Glutamatergic neuron (in vitro differentiated cells): ENCODE measurements at regions not wholly inside any gene's neighbourhood (a gene's known extent, or its start where the extent isn't known, plus 50 kb on each side); places are given as distances from the start of the nearest gene placed in this dataset.

ENCODE experiments used
- DNase-seq: peaks from one replicate; pipeline ENCODE4 v3.0.0; 2022
- H3K27ac Mint-ChIP-seq: one replicate; pipeline ENCODE4 v1.8.0; 2020; ENCODE audit warnings: mild to moderate bottlenecking, mixed read lengths, inconsistent platforms; ENCODE audit not compliant: unreplicated experiment
- H3K27me3 Mint-ChIP-seq: one replicate; pipeline ENCODE4 v1.8.0; 2020; ENCODE audit warnings: mild to moderate bottlenecking, moderate library complexity, mixed read lengths, inconsistent platforms; ENCODE audit not compliant: unreplicated experiment
- H3K36me3 Mint-ChIP-seq: one replicate; pipeline ENCODE4 v1.8.0; 2020; ENCODE audit warnings: mild to moderate bottlenecking, mixed read lengths, inconsistent platforms; ENCODE audit not compliant: unreplicated experiment
- H3K4me1 Mint-ChIP-seq: one replicate; pipeline ENCODE4 v1.8.0; 2020; ENCODE audit warnings: mild to moderate bottlenecking, low read depth, mixed read lengths, inconsistent platforms; ENCODE audit not compliant: unreplicated experiment
- H3K4me3 Mint-ChIP-seq: one replicate; pipeline ENCODE4 v1.8.0; 2020; ENCODE audit warnings: mild to moderate bottlenecking, mixed read lengths, inconsistent platforms; ENCODE audit not compliant: unreplicated experiment
- H3K9me3 Mint-ChIP-seq: one replicate; pipeline ENCODE4 v1.8.0; 2020; ENCODE audit warnings: mild to moderate bottlenecking, moderate library complexity, mixed read lengths, inconsistent platforms; ENCODE audit not compliant: unreplicated experiment
- CTCF ChIP-seq: fragments of 200-600 bp; sonication (generic); IDR thresholded peaks from one replicate; pipeline ENCODE4 v1.5.0; 2021; ENCODE audit not compliant: partially characterized antibody, unreplicated experiment

GRCh38 chr16:74052016-74052415 lies 244.6 kb upstream of the PSMD7 start:
- H3K27ac Mint-ChIP-seq, result no peak overlapping the region
- no peak for TF ChIP-seq CTCF

DNA sequence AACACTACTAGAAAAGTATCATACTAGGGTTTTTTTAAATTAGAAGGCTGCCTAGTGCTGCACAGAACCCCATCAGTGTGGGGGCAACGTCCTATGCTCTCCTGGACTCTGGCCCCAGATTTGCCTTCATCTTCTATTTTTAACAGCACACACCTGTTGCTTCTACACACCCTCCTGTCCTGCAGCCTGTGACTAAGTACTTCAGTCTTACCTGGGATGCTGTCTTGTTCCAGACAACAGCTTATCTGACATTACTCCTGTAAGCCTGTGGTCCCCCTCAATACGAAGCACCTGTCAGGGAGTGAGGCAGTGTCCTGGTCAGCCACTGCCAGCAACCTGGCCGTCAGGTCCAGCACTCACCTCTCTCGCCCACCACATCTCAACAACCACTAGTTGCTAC lies 247.6 kb upstream of the PSMD7 start:
- Mint-ChIP-seq H3K4me1 (peaks cover 11% of the 10 kb centered on the region), H3K9me3 (no peaks in the 10 kb centered on the region), H3K36me3 (no peaks in the 10 kb centered on the region), H3K27me3 (no peaks in the 10 kb centered on the region), H3K4me3 (no peak overlapping the region), H3K27ac (no peak overlapping the region)
- TF ChIP-seq CTCF, result no peak
- no peak for DNase-seq

More at GRCh38 chr16:74052016-74052415, 244.6 kb upstream of the PSMD7 start:
- Mint-ChIP-seq H3K4me3 (no peak overlapping the region), H3K9me3 (no peaks in the 10 kb centered on the region), H3K4me1 (peaks cover 3% of the 10 kb centered on the region), H3K27me3 (no peaks in the 10 kb centered on the region), H3K36me3 (peaks cover 13% of the 10 kb centered on the region)
- no peak for DNase-seq

DNA sequence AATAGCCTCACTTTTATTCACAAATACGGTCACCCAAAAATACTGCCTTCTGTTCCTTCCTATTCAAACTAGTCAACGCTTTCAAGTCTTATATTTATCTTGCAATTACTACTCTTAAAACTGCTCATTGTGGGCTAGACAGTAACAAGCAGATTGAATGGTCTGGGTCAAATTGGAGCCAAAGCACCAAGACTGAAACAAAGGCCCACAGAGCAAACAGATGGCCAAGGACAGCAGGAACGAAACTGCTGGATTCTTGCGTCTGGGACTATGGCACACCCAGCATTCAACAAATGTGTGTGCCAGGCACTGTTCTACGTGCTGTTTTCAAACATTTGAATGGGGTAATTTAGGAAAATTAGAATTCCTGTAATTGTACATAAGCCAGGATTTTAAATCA lies 250.1 kb upstream of the PSMD7 start:
- no peaks in the 10 kb centered on the region for H3K9me3 Mint-ChIP-seq
- no peaks in the 10 kb centered on the region for H3K36me3 Mint-ChIP-seq

DNA sequence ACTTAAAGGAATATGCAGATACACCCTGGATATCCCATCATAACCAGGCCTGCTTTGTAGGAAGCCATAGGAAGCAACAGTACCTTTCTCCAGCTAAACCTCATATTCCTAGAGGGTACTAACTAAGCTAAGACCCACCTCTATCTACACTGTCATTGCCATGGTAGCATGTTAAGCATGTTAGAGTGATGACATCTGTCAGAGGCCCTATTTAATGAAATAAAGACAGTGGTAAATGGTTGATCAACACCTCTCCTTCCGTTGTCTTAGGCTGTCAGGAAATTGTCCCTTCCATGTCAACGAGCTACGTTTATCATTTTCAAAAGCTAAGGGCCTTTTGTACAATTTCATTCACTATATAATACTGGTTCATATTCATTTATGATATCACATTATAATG lies 251.1 kb upstream of the PSMD7 start:
- Mint-ChIP-seq H3K36me3 (no peaks in the 10 kb centered on the region), H3K27me3 (no peaks in the 10 kb centered on the region), H3K4me1 (peaks cover 11% of the 10 kb centered on the region), H3K4me3 (no peak overlapping the region), H3K27ac (peak overlapping the region; percentile 19), H3K9me3 (no peaks in the 10 kb centered on the region)
- no peak for DNase-seq
- no peak for TF ChIP-seq CTCF

More for the DNA sequence above, 250.1 kb upstream of the PSMD7 start:
- no peak for TF ChIP-seq CTCF
- no peak overlapping the region for H3K4me3 Mint-ChIP-seq
- H3K4me1 Mint-ChIP-seq, result peaks cover 11% of the 10 kb centered on the region
- peak overlapping the region; percentile 87 for H3K27ac Mint-ChIP-seq
- H3K27me3 Mint-ChIP-seq, result no peaks in the 10 kb centered on the region
- DNase-seq, result peak; percentile 20

GRCh38 chr16:74035816-74036215 lies 260.8 kb upstream of the PSMD7 start:
- no peaks in the 10 kb centered on the region for H3K36me3 Mint-ChIP-seq
- H3K9me3 Mint-ChIP-seq, result no peaks in the 10 kb centered on the region
- H3K27me3 Mint-ChIP-seq, result no peaks in the 10 kb centered on the region
- peak; percentile 49 for TF ChIP-seq CTCF
- no peak overlapping the region for H3K4me3 Mint-ChIP-seq
- H3K27ac Mint-ChIP-seq, result no peak overlapping the region
- peaks cover 3% of the 10 kb centered on the region for H3K4me1 Mint-ChIP-seq
- no peak for DNase-seq
